Activated T-helper 1 cell treated with anti-CD3 and anti-CD28 coated beads, Interleukin-12 subunit alpha, Interleukin-12 subunit beta, Interleukin-2, Interleukin-4 antibody, amounts not matched to agents 30 ng/mL and 10 ng/mL and 1 ng/mL, durations not matched to agents 14 hours and 24 hours and 36 hours (primary cell): ENCODE measurements at regions not wholly inside any gene's neighbourhood (a gene's known extent, or its start where the extent isn't known, plus 50 kb on each side); places are given as distances from the start of the nearest gene placed in this dataset.

ENCODE experiments used
- DNase-seq: peaks from one replicate; pipeline ENCODE4 v3.0.0; 2021; ENCODE audit warnings: low spot score
- H3K27ac Mint-ChIP-seq: one replicate; pipeline ENCODE4 v1.8.0; 2021; ENCODE audit warnings: mild to moderate bottlenecking, mixed read lengths
- H3K27me3 Mint-ChIP-seq: one replicate; pipeline ENCODE4 v1.8.0; 2022; ENCODE audit warnings: mild to moderate bottlenecking, moderate library complexity, mixed read lengths; ENCODE audit not compliant: insufficient read depth
- H3K36me3 Mint-ChIP-seq: one replicate; pipeline ENCODE4 v1.8.0; 2021; ENCODE audit warnings: low read depth, mixed read lengths
- H3K4me1 Mint-ChIP-seq: one replicate; pipeline ENCODE4 v1.8.0; 2021; ENCODE audit warnings: low read depth, mixed read lengths
- H3K4me3 Mint-ChIP-seq: one replicate; pipeline ENCODE4 v1.8.0; 2021; ENCODE audit warnings: mild to moderate bottlenecking, moderate library complexity, mixed read lengths
- H3K9me3 Mint-ChIP-seq: one replicate; pipeline ENCODE4 v1.8.0; 2021; ENCODE audit warnings: mixed read lengths
- intact Hi-C: fragments of 100-400 bp; cut with micrococcal nuclease; formaldehyde crosslinking; loops from one replicate; pipeline ENCODE4 v1.15.1; 2024

- Mint-ChIP-seq H3K36me3 (no peaks in the 10 kb centered on the region), H3K9me3 (no peaks in the 10 kb centered on the region), H3K27me3 (peaks cover 12% of the 10 kb centered on the region), H3K27ac (no peak overlapping the region), H3K4me1 (no peaks in the 10 kb centered on the region), H3K4me3 (no peak overlapping the region)
- DNase-seq = no peak
- intact Hi-C loops = no loop called here
Measured at GRCh38 chr14:55954108-55954507, 164.1 kb upstream of the PELI2 start.

GRCh38 chr14:55955175-55955574 is 163.0 kb upstream of the PELI2 start:
- no peak for DNase-seq
- peaks cover 5% of the 10 kb centered on the region for H3K27me3 Mint-ChIP-seq

GRCh38 chr14:55957950-55958349 is 160.3 kb upstream of the PELI2 start:
- H3K4me3 Mint-ChIP-seq = no peak overlapping the region
- no peak for DNase-seq
- H3K9me3 Mint-ChIP-seq = no peaks in the 10 kb centered on the region
- intact Hi-C loops = no loop called here
- H3K36me3 Mint-ChIP-seq = no peaks in the 10 kb centered on the region
- peaks cover 7% of the 10 kb centered on the region for H3K27me3 Mint-ChIP-seq
- H3K4me1 Mint-ChIP-seq = no peaks in the 10 kb centered on the region
- H3K27ac Mint-ChIP-seq = no peak overlapping the region

More at GRCh38 chr14:55955175-55955574, 163.0 kb upstream of the PELI2 start:
- no peaks in the 10 kb centered on the region for H3K9me3 Mint-ChIP-seq
- no peaks in the 10 kb centered on the region for H3K36me3 Mint-ChIP-seq
- intact Hi-C loops = no loop called here
- H3K4me1 Mint-ChIP-seq = no peaks in the 10 kb centered on the region
- H3K27ac Mint-ChIP-seq = no peak overlapping the region
- no peak overlapping the region for H3K4me3 Mint-ChIP-seq

- Mint-ChIP-seq H3K9me3 (no peaks in the 10 kb centered on the region), H3K4me1 (no peaks in the 10 kb centered on the region), H3K4me3 (no peak overlapping the region), H3K27me3 (peaks cover 8% of the 10 kb centered on the region), H3K27ac (no peak overlapping the region), H3K36me3 (no peaks in the 10 kb centered on the region)
- intact Hi-C loops = no loop called here
- no peak for DNase-seq
Measured at GRCh38 chr14:55963295-55963694, 154.9 kb upstream of the PELI2 start.

GRCh38 chr14:55964091-55964490 is 154.1 kb upstream of the PELI2 start:
- Mint-ChIP-seq H3K27me3 (peaks cover 8% of the 10 kb centered on the region), H3K36me3 (no peaks in the 10 kb centered on the region), H3K4me3 (no peak overlapping the region), H3K27ac (no peak overlapping the region), H3K4me1 (no peaks in the 10 kb centered on the region), H3K9me3 (no peaks in the 10 kb centered on the region)
- no peak for DNase-seq
- intact Hi-C loops = no loop called here

- Mint-ChIP-seq H3K9me3 (no peaks in the 10 kb centered on the region), H3K36me3 (no peaks in the 10 kb centered on the region), H3K27me3 (peaks cover 5% of the 10 kb centered on the region), H3K27ac (no peak overlapping the region), H3K4me3 (no peak overlapping the region), H3K4me1 (no peaks in the 10 kb centered on the region)
- intact Hi-C loops = no loop called here
- no peak for DNase-seq
Measured at GRCh38 chr14:55964821-55965220, 153.4 kb upstream of the PELI2 start.

GRCh38 chr14:55965851-55966250 is 152.4 kb upstream of the PELI2 start:
- DNase-seq = no peak

GRCh38 chr14:55968741-55969140 is 149.5 kb upstream of the PELI2 start:
- intact Hi-C loops = no loop called here
- Mint-ChIP-seq H3K27me3 (peaks cover 4% of the 10 kb centered on the region), H3K4me3 (no peak overlapping the region), H3K36me3 (no peaks in the 10 kb centered on the region), H3K9me3 (no peaks in the 10 kb centered on the region), H3K27ac (no peak overlapping the region), H3K4me1 (no peaks in the 10 kb centered on the region)
- DNase-seq = no peak

More at GRCh38 chr14:55965851-55966250, 152.4 kb upstream of the PELI2 start:
- Mint-ChIP-seq H3K9me3 (no peaks in the 10 kb centered on the region), H3K4me1 (no peaks in the 10 kb centered on the region), H3K27ac (no peak overlapping the region), H3K27me3 (peaks cover 3% of the 10 kb centered on the region), H3K36me3 (no peaks in the 10 kb centered on the region), H3K4me3 (no peak overlapping the region)
- intact Hi-C loops = no loop called here

- no peaks in the 10 kb centered on the region for H3K9me3 Mint-ChIP-seq
- no peak overlapping the region for H3K4me3 Mint-ChIP-seq
- peaks cover 4% of the 10 kb centered on the region for H3K27me3 Mint-ChIP-seq
- no peak for DNase-seq
- H3K4me1 Mint-ChIP-seq = no peaks in the 10 kb centered on the region
- intact Hi-C loops = no loop called here
- H3K36me3 Mint-ChIP-seq = no peaks in the 10 kb centered on the region
- H3K27ac Mint-ChIP-seq = no peak overlapping the region
Measured at GRCh38 chr14:55973285-55973800, 144.9 kb upstream of the PELI2 start.

GRCh38 chr14:55973911-55974630 is 144.1 kb upstream of the PELI2 start:
- no peak for DNase-seq
- Mint-ChIP-seq H3K36me3 (no peaks in the 10 kb centered on the region), H3K4me3 (no peak overlapping the region)

GRCh38 chr14:55975281-55975910 is 142.8 kb upstream of the PELI2 start:
- Mint-ChIP-seq H3K4me3 (no peak overlapping the region), H3K4me1 (no peaks in the 10 kb centered on the region), H3K9me3 (peaks cover 3% of the 10 kb centered on the region), H3K36me3 (no peaks in the 10 kb centered on the region), H3K27ac (no peak overlapping the region), H3K27me3 (peaks cover 4% of the 10 kb centered on the region)
- no peak for DNase-seq
- intact Hi-C loops = no loop called here

More at GRCh38 chr14:55973911-55974630, 144.1 kb upstream of the PELI2 start:
- no peak overlapping the region for H3K27ac Mint-ChIP-seq
- no peaks in the 10 kb centered on the region for H3K9me3 Mint-ChIP-seq
- intact Hi-C loops = no loop called here
- H3K4me1 Mint-ChIP-seq = no peaks in the 10 kb centered on the region
- peaks cover 4% of the 10 kb centered on the region for H3K27me3 Mint-ChIP-seq

- H3K27me3 Mint-ChIP-seq = peaks cover 4% of the 10 kb centered on the region
- DNase-seq = no peak
- no peak overlapping the region for H3K4me3 Mint-ChIP-seq
- no peak overlapping the region for H3K27ac Mint-ChIP-seq
- intact Hi-C loops = no loop called here
- H3K9me3 Mint-ChIP-seq = peaks cover 4% of the 10 kb centered on the region
- no peaks in the 10 kb centered on the region for H3K4me1 Mint-ChIP-seq
- no peaks in the 10 kb centered on the region for H3K36me3 Mint-ChIP-seq
Measured at GRCh38 chr14:55976219-55976618, 142.0 kb upstream of the PELI2 start.

- Mint-ChIP-seq H3K4me3 (no peak overlapping the region), H3K27me3 (peaks cover 4% of the 10 kb centered on the region), H3K9me3 (peaks cover 4% of the 10 kb centered on the region), H3K4me1 (no peaks in the 10 kb centered on the region), H3K36me3 (no peaks in the 10 kb centered on the region), H3K27ac (no peak overlapping the region)
- DNase-seq = no peak
- intact Hi-C loops = no loop called here
Measured at GRCh38 chr14:55976655-55977054, 141.6 kb upstream of the PELI2 start.
